ENCODE measurements at regions not wholly inside any gene's neighbourhood (a gene's known extent, or its start where the extent isn't known, plus 50 kb on each side); places are given as distances from the start of the nearest gene placed in this dataset.
"Not testable (repeated sequence)": the region's sequence is repeated elsewhere in the genome, so short reads cannot be mapped to it uniquely, and the experiment has no call there.

DNA sequence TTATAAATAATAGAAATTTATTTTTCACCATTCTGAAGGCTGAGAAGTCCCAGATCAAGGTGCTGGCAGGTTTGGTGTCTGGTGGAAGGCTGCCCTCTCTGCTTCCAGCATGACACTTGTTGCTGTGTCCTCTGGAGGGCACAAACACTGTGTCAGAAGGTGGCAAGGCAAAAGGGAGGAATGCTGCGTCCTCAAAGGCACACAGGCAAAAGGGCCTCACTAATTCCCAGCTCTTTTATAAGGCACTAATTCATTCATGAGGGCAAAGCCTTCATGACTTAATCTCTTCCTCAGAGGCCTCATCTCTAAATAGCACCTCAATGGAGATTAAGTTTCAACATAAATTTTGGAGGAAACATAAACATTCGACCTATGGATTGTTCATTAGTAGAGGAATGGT, 209.5 kb upstream of the SMLR1 start:
- no peak overlapping the region for H4K8ac ChIP-seq (ENCODE audit: low read depth, low read length)
- no peak overlapping the region for H2BK5ac ChIP-seq (ENCODE audit: low read length)
- no peaks in the 10 kb centered on the region for H3K27me3 ChIP-seq (ENCODE audit: control insufficient read depth in 3 of 3, insufficient read depth in 3 of 3, low read depth in 1 of 3, low read length in 3 of 3)
- H2BK120ac ChIP-seq (ENCODE audit: low read depth, low read length), result no peak overlapping the region
- H3K14ac ChIP-seq (ENCODE audit: low read length), result no peak overlapping the region
- DNase-seq (ENCODE audit: low spot score), result no peak
- H3K4ac ChIP-seq (ENCODE audit: low read length), result no peak overlapping the region
- no peak overlapping the region for H3K4me3 ChIP-seq (ENCODE audit: low read length in 2 of 2)
- H3K9me3 ChIP-seq (replicated peaks in 1 of 2; ENCODE audit: control insufficient read depth in 2 of 2, insufficient read depth in 1 of 2, low read depth in 1 of 2, low read length in 2 of 2), result no peaks in the 10 kb centered on the region
- H3K27ac ChIP-seq (replicated peaks; ENCODE audit: low read length), result no peak overlapping the region
- H3K4me1 ChIP-seq (ENCODE audit: control insufficient read depth in 2 of 2, insufficient read depth in 1 of 2, low read depth in 1 of 2, low read length in 2 of 2), result no peaks in the 10 kb centered on the region
- no peak overlapping the region for H2AFZ ChIP-seq (ENCODE audit: low read length)
- H3K9ac ChIP-seq (ENCODE audit: low read depth, low read length, poor library complexity), result no peak overlapping the region
- no CpG with 5 or more reads among the region's 2 CpGs for WGBS, 2 donors (ENCODE audit: extremely low coverage in 2 of 2, insufficient read length in 2 of 2, insufficient replicate concordance in 1 of 2)
- no peaks in the 10 kb centered on the region for H3K79me1 ChIP-seq (ENCODE audit: low read depth, low read length)
- H3K23ac ChIP-seq (ENCODE audit: low read depth, low read length, poor library complexity), result no peak overlapping the region
- H2BK15ac ChIP-seq (ENCODE audit: low read length), result no peak overlapping the region
- no peak overlapping the region for H3K4me2 ChIP-seq (ENCODE audit: insufficient read depth, low read length, poor library complexity, severe bottlenecking)
- no peaks in the 10 kb centered on the region for H3K36me3 ChIP-seq (replicated peaks in 1 of 2; ENCODE audit: control insufficient read depth in 2 of 2, insufficient read depth in 2 of 2, low read length in 2 of 2)
- H4K91ac ChIP-seq (ENCODE audit: low read depth, low read length, poor library complexity), result no peak overlapping the region
- H3K18ac ChIP-seq (ENCODE audit: low read length), result no peak overlapping the region
- H2AK5ac ChIP-seq (ENCODE audit: low read depth, low read length), result no peak overlapping the region
- H2BK12ac ChIP-seq (ENCODE audit: low read length), result no peak overlapping the region

DNA sequence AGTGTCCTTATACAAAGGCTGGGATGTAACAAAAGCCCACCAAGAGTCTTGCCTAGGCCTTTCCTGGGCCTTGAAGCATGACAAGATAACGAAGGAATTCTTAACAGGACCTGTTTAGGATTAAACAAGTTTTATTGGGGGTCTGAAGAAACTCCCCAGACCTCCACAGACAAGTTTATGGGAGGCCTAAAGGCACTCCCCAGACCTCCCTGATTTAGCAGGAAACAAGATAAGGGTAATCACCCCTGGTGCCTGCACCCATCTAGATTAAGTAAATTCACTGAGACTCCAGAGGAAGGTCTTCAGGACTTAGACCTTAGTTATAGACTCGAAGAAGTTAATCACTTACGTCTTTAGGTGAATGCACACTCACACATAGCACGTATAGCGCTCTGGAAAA, 208.4 kb upstream of the SMLR1 start:
- not testable (repeated sequence) for H3K36me3 ChIP-seq (replicated peaks in 1 of 2; ENCODE audit: control insufficient read depth in 2 of 2, insufficient read depth in 2 of 2, low read length in 2 of 2); H2BK120ac ChIP-seq (ENCODE audit: low read depth, low read length); H3K23ac ChIP-seq (ENCODE audit: low read depth, low read length, poor library complexity); H3K4me3 ChIP-seq (ENCODE audit: low read length in 2 of 2); H2BK12ac ChIP-seq (ENCODE audit: low read length); H3K9me3 ChIP-seq (replicated peaks in 1 of 2; ENCODE audit: control insufficient read depth in 2 of 2, insufficient read depth in 1 of 2, low read depth in 1 of 2, low read length in 2 of 2); H3K27me3 ChIP-seq (ENCODE audit: control insufficient read depth in 3 of 3, insufficient read depth in 3 of 3, low read depth in 1 of 3, low read length in 3 of 3); H3K18ac ChIP-seq (ENCODE audit: low read length); H3K4me1 ChIP-seq (ENCODE audit: control insufficient read depth in 2 of 2, insufficient read depth in 1 of 2, low read depth in 1 of 2, low read length in 2 of 2); H4K8ac ChIP-seq (ENCODE audit: low read depth, low read length); H3K4ac ChIP-seq (ENCODE audit: low read length); H2BK5ac ChIP-seq (ENCODE audit: low read length); H2AFZ ChIP-seq (ENCODE audit: low read length); H2AK5ac ChIP-seq (ENCODE audit: low read depth, low read length); H2BK15ac ChIP-seq (ENCODE audit: low read length); H3K14ac ChIP-seq (ENCODE audit: low read length); H4K91ac ChIP-seq (ENCODE audit: low read depth, low read length, poor library complexity); DNase-seq (ENCODE audit: low spot score); H3K27ac ChIP-seq (replicated peaks; ENCODE audit: low read length); H3K4me2 ChIP-seq (ENCODE audit: insufficient read depth, low read length, poor library complexity, severe bottlenecking); H3K9ac ChIP-seq (ENCODE audit: low read depth, low read length, poor library complexity); H3K79me1 ChIP-seq (ENCODE audit: low read depth, low read length)
- no CpG with 5 or more reads among the region's 5 CpGs for WGBS, 2 donors (ENCODE audit: extremely low coverage in 2 of 2, insufficient read length in 2 of 2, insufficient replicate concordance in 1 of 2)

DNA sequence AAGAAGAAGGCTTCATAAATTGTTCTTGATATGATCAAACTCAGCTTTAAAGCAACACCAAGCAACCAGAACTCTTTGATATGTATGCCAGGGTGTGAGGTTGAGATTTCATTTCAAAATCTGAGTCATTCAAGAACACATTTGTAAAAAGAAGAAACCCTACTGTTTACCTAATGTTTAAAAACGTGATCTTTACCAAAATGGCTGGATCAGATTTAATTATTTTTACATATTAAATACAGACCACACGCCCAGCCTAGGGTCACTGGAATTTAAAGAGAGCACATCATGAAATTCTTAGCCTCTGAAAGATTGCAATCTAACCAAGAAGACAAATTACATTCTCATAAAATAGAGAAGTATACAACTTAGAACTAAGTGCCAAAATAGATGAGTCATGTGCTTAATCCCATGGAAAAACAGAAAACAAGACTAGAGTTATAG, 206.8 kb upstream of the SMLR1 start:
- no peak for DNase-seq (ENCODE audit: low spot score)
- H2AFZ ChIP-seq (ENCODE audit: low read length), result no peak overlapping the region
- H4K91ac ChIP-seq (ENCODE audit: low read depth, low read length, poor library complexity), result no peak overlapping the region

DNA sequence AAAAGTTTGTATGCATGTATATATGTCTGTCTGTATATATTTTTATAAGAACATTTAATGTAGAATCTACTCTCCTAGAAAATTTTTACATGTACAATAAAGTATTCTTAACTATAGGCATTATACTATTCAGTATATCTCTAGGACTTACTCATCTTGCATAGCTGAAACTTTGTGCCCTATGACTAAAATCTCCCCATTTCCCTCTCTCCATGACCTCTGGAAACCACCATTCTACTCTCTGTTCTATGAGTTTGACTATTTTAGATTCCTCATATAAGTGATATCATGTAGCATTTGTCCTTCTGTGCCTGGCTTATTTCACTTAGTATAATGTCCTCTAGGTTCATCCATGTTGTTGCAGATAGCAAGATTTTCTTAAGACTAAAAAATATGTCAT, 205.1 kb upstream of the SMLR1 start:
- H3K14ac ChIP-seq (ENCODE audit: low read length), result no peak overlapping the region
- no peaks in the 10 kb centered on the region for H3K79me1 ChIP-seq (ENCODE audit: low read depth, low read length)
- H2BK120ac ChIP-seq (ENCODE audit: low read depth, low read length), result no peak overlapping the region
- H4K91ac ChIP-seq (ENCODE audit: low read depth, low read length, poor library complexity), result no peak overlapping the region
- no peak overlapping the region for H2BK5ac ChIP-seq (ENCODE audit: low read length)
- H3K18ac ChIP-seq (ENCODE audit: low read length), result no peak overlapping the region
- H3K36me3 ChIP-seq (replicated peaks in 1 of 2; ENCODE audit: control insufficient read depth in 2 of 2, insufficient read depth in 2 of 2, low read length in 2 of 2), result no peaks in the 10 kb centered on the region
- H2AFZ ChIP-seq (ENCODE audit: low read length), result no peak overlapping the region
- no peaks in the 10 kb centered on the region for H3K27me3 ChIP-seq (ENCODE audit: control insufficient read depth in 3 of 3, insufficient read depth in 3 of 3, low read depth in 1 of 3, low read length in 3 of 3)
- H3K23ac ChIP-seq (ENCODE audit: low read depth, low read length, poor library complexity), result no peak overlapping the region
- no peak overlapping the region for H3K9ac ChIP-seq (ENCODE audit: low read depth, low read length, poor library complexity)
- no peak overlapping the region for H3K4ac ChIP-seq (ENCODE audit: low read length)
- H2BK12ac ChIP-seq (ENCODE audit: low read length), result no peak overlapping the region
- peaks cover 0 to 2% of the 10 kb centered on the region in 2 donors for H3K4me1 ChIP-seq (ENCODE audit: control insufficient read depth in 2 of 2, insufficient read depth in 1 of 2, low read depth in 1 of 2, low read length in 2 of 2)
- no peak overlapping the region for H4K8ac ChIP-seq (ENCODE audit: low read depth, low read length)
- H2BK15ac ChIP-seq (ENCODE audit: low read length), result no peak overlapping the region
- no peaks in the 10 kb centered on the region for H3K9me3 ChIP-seq (replicated peaks in 1 of 2; ENCODE audit: control insufficient read depth in 2 of 2, insufficient read depth in 1 of 2, low read depth in 1 of 2, low read length in 2 of 2)
- no peak for DNase-seq (ENCODE audit: low spot score)
- no peak overlapping the region for H3K4me3 ChIP-seq (ENCODE audit: low read length in 2 of 2)
- no peak overlapping the region for H3K27ac ChIP-seq (replicated peaks; ENCODE audit: low read length)
- no peak overlapping the region for H3K4me2 ChIP-seq (ENCODE audit: insufficient read depth, low read length, poor library complexity, severe bottlenecking)
- H2AK5ac ChIP-seq (ENCODE audit: low read depth, low read length), result no peak overlapping the region

More for the DNA sequence above, 206.8 kb upstream of the SMLR1 start:
- H3K4ac ChIP-seq (ENCODE audit: low read length), result no peak overlapping the region
- no peak overlapping the region for H4K8ac ChIP-seq (ENCODE audit: low read depth, low read length)
- no peaks in the 10 kb centered on the region for H3K9me3 ChIP-seq (replicated peaks in 1 of 2; ENCODE audit: control insufficient read depth in 2 of 2, insufficient read depth in 1 of 2, low read depth in 1 of 2, low read length in 2 of 2)
- H3K27ac ChIP-seq (replicated peaks; ENCODE audit: low read length), result no peak overlapping the region
- no peak overlapping the region for H3K14ac ChIP-seq (ENCODE audit: low read length)
- H2BK12ac ChIP-seq (ENCODE audit: low read length), result no peak overlapping the region
- H3K27me3 ChIP-seq (ENCODE audit: control insufficient read depth in 3 of 3, insufficient read depth in 3 of 3, low read depth in 1 of 3, low read length in 3 of 3), result no peaks in the 10 kb centered on the region
- H3K9ac ChIP-seq (ENCODE audit: low read depth, low read length, poor library complexity), result no peak overlapping the region
- no peak overlapping the region for H2BK120ac ChIP-seq (ENCODE audit: low read depth, low read length)
- WGBS, 2 donors (ENCODE audit: extremely low coverage in 2 of 2, insufficient read length in 2 of 2, insufficient replicate concordance in 1 of 2), result no CpG with 5 or more reads among the region's 2 CpGs
- H2BK15ac ChIP-seq (ENCODE audit: low read length), result no peak overlapping the region
- no peak overlapping the region for H3K4me3 ChIP-seq (ENCODE audit: low read length in 2 of 2)
- H3K4me1 ChIP-seq (ENCODE audit: control insufficient read depth in 2 of 2, insufficient read depth in 1 of 2, low read depth in 1 of 2, low read length in 2 of 2), result no peaks in the 10 kb centered on the region
- H3K79me1 ChIP-seq (ENCODE audit: low read depth, low read length), result no peaks in the 10 kb centered on the region
- H2AK5ac ChIP-seq (ENCODE audit: low read depth, low read length), result no peak overlapping the region
- H3K18ac ChIP-seq (ENCODE audit: low read length), result no peak overlapping the region
- no peaks in the 10 kb centered on the region for H3K36me3 ChIP-seq (replicated peaks in 1 of 2; ENCODE audit: control insufficient read depth in 2 of 2, insufficient read depth in 2 of 2, low read length in 2 of 2)
- no peak overlapping the region for H3K23ac ChIP-seq (ENCODE audit: low read depth, low read length, poor library complexity)
- H3K4me2 ChIP-seq (ENCODE audit: insufficient read depth, low read length, poor library complexity, severe bottlenecking), result no peak overlapping the region
- H2BK5ac ChIP-seq (ENCODE audit: low read length), result no peak overlapping the region
